ENCODE measurements at regions not wholly inside any gene's neighbourhood (a gene's known extent, or its start where the extent isn't known, plus 50 kb on each side); places are given as distances from the start of the nearest gene placed in this dataset.

DNA sequence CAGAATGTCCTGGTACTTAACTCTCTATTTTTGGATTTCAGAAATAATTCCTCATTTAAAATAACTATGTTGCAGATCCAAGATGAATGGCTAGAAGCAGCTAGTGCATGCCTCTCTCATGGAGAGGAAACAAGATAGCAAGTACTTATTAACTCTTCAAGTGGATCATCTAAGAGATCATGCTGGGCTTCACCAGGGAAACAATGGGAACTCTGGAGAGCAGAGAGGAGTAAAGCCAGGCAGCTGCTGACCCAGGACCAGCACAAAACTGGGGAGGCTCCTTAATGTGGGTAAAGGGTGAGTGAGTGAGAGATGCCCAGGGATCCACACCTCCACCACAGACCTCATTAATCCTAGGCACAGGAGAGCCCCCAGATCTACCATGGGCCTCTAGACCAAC, 897.8 kb upstream of the ACO1 start:
- TF ChIP-seq RAD51 (IDR thresholded peaks at IDR 0.05) (no peak), MXI1 (IDR thresholded peaks at IDR 0.05; ENCODE audit: low read depth, low read length) (no peak), CTCF (IDR thresholded peaks at IDR 0.05 in 2 of 3, conservative IDR thresholded peaks at IDR 0.05 in 1 of 3; ENCODE audit: control insufficient read depth in 2 of 3, extremely low read depth in 1 of 3, insufficient read depth in 1 of 3, low read depth in 3 of 3, low read length in 3 of 3) (no peak), LARP7 (IDR thresholded peaks at IDR 0.05) (no peak), FOXM1 (IDR thresholded peaks at IDR 0.05; ENCODE audit: low read depth, low read length) (no peak), POLR2AphosphoS2 (IDR thresholded peaks at IDR 0.05; ENCODE audit: low read depth, low read length) (no peak), EZH2 (IDR thresholded peaks at IDR 0.05; ENCODE audit: borderline replicate concordance, control insufficient read depth, low read depth, low read length) (no peak), ZBTB33 (IDR thresholded peaks at IDR 0.05) (no peak), ATF7 (IDR thresholded peaks at IDR 0.05; ENCODE audit: low read depth) (no peak)
- TF ChIP-seq, protein P1, sequence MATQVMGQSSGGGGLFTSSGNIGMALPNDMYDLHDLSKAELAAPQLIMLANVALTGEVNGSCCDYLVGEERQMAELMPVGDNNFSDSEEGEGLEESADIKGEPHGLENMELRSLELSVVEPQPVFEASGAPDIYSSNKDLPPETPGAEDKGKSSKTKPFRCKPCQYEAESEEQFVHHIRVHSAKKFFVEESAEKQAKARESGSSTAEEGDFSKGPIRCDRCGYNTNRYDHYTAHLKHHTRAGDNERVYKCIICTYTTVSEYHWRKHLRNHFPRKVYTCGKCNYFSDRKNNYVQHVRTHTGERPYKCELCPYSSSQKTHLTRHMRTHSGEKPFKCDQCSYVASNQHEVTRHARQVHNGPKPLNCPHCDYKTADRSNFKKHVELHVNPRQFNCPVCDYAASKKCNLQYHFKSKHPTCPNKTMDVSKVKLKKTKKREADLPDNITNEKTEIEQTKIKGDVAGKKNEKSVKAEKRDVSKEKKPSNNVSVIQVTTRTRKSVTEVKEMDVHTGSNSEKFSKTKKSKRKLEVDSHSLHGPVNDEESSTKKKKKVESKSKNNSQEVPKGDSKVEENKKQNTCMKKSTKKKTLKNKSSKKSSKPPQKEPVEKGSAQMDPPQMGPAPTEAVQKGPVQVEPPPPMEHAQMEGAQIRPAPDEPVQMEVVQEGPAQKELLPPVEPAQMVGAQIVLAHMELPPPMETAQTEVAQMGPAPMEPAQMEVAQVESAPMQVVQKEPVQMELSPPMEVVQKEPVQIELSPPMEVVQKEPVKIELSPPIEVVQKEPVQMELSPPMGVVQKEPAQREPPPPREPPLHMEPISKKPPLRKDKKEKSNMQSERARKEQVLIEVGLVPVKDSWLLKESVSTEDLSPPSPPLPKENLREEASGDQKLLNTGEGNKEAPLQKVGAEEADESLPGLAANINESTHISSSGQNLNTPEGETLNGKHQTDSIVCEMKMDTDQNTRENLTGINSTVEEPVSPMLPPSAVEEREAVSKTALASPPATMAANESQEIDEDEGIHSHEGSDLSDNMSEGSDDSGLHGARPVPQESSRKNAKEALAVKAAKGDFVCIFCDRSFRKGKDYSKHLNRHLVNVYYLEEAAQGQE (IDR thresholded peaks at IDR 0.05; ENCODE audit: low read depth, low read length) = no peak
- TF ChIP-seq, protein P2, sequence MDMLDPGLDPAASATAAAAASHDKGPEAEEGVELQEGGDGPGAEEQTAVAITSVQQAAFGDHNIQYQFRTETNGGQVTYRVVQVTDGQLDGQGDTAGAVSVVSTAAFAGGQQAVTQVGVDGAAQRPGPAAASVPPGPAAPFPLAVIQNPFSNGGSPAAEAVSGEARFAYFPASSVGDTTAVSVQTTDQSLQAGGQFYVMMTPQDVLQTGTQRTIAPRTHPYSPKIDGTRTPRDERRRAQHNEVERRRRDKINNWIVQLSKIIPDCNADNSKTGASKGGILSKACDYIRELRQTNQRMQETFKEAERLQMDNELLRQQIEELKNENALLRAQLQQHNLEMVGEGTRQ (IDR thresholded peaks at IDR 0.05; ENCODE audit: borderline replicate concordance, low read depth, low read length) = no peak
